Progenitor cell of endocrine pancreas (in vitro differentiated cells): ENCODE measurements at regions not wholly inside any gene's neighbourhood (a gene's known extent, or its start where the extent isn't known, plus 50 kb on each side); places are given as distances from the start of the nearest gene placed in this dataset.

Source experiments
- DNase-seq: peaks from one replicate; pipeline ENCODE4 v3.0.0; 2021; ENCODE audit warnings: low spot score; ENCODE audit not compliant: unreplicated experiment
- H3K27ac Mint-ChIP-seq: 2 replicates; pipeline ENCODE4 v1.8.0; 2021; ENCODE audit warnings: mild to moderate bottlenecking, moderate library complexity, mixed read lengths
- H3K27me3 Mint-ChIP-seq: 2 replicates; pipeline ENCODE4 v1.8.0; 2021; ENCODE audit warnings: mixed read lengths
- H3K36me3 Mint-ChIP-seq: 2 replicates; pipeline ENCODE4 v1.8.0; 2022; ENCODE audit warnings: mixed read lengths; ENCODE audit not compliant: insufficient read depth
- H3K4me1 Mint-ChIP-seq: 2 replicates; pipeline ENCODE4 v1.8.0; 2021; ENCODE audit warnings: low read depth, mixed read lengths
- H3K4me3 Mint-ChIP-seq: 2 replicates; pipeline ENCODE4 v1.8.0; 2021; ENCODE audit warnings: low read depth, mild to moderate bottlenecking, moderate library complexity, mixed read lengths
- H3K9me3 Mint-ChIP-seq: 2 replicates; pipeline ENCODE4 v1.8.0; 2021; ENCODE audit warnings: low read depth, mixed read lengths
- TF ChIP-seq, protein P1 (sequence below): fragments of 200-600 bp; sonication (generic); IDR thresholded peaks from one replicate; pipeline ENCODE4 v1.5.0; 2021; ENCODE audit warnings: antibody characterized with exemption, mild to moderate bottlenecking; ENCODE audit not compliant: unreplicated experiment

DNA sequence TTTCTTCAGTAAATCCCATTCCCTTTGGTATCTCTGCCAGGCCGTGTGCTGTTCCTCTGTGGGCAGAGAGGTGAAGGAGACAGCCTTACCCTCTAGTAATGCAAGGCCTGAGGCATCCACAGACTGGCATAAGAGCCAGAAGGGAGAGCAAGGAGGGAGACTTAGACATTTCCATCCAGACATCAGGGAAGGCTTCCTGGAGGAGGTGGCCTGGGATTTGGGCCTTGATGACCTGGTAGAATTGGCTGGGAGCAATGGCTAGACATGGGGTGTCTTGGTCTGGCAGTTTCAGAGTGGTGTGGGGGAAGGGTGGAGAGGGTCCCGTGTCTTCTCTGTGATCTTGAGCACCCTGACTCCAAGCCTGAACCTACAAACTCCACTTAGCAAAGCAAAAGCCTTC is 81.8 kb downstream of the RHOB start:
- no peaks in the 10 kb centered on the region for H3K9me3 Mint-ChIP-seq
- no peaks in the 10 kb centered on the region for H3K36me3 Mint-ChIP-seq
- no peak for DNase-seq
- H3K4me1 Mint-ChIP-seq: peaks cover 10% of the 10 kb centered on the region
- TF ChIP-seq, protein P1, sequence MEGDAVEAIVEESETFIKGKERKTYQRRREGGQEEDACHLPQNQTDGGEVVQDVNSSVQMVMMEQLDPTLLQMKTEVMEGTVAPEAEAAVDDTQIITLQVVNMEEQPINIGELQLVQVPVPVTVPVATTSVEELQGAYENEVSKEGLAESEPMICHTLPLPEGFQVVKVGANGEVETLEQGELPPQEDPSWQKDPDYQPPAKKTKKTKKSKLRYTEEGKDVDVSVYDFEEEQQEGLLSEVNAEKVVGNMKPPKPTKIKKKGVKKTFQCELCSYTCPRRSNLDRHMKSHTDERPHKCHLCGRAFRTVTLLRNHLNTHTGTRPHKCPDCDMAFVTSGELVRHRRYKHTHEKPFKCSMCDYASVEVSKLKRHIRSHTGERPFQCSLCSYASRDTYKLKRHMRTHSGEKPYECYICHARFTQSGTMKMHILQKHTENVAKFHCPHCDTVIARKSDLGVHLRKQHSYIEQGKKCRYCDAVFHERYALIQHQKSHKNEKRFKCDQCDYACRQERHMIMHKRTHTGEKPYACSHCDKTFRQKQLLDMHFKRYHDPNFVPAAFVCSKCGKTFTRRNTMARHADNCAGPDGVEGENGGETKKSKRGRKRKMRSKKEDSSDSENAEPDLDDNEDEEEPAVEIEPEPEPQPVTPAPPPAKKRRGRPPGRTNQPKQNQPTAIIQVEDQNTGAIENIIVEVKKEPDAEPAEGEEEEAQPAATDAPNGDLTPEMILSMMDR: no peak
- peaks cover 10% of the 10 kb centered on the region for H3K27me3 Mint-ChIP-seq
- H3K27ac Mint-ChIP-seq: no peak overlapping the region
- H3K4me3 Mint-ChIP-seq: no peak overlapping the region

DNA sequence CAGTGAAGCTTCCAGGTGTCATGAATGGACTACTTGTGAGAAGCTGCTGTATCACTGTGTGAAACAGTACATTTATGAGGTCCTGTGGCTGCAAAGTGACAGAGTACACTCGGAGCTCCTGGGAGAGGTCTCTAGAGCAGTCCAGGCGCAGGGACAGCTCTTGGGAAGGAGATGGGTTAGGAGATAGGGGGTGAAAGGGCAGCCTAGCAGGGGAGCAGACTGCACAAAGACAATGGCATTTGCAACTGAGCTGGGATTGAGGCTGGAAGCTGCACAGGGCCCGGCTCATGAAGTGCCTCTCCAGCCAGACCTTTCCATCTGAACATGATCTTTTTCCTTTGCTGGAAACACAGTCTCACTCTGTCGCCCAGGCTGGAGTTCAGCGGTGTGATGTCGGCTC is 83.6 kb downstream of the RHOB start:
- peaks cover 12% of the 10 kb centered on the region for H3K27me3 Mint-ChIP-seq
- H3K9me3 Mint-ChIP-seq: no peaks in the 10 kb centered on the region
- no peak overlapping the region for H3K27ac Mint-ChIP-seq
- no peak overlapping the region for H3K4me3 Mint-ChIP-seq
- H3K36me3 Mint-ChIP-seq: no peaks in the 10 kb centered on the region
- TF ChIP-seq, protein P1: no peak
- DNase-seq: no peak
- H3K4me1 Mint-ChIP-seq: peaks cover 2% of the 10 kb centered on the region

DNA sequence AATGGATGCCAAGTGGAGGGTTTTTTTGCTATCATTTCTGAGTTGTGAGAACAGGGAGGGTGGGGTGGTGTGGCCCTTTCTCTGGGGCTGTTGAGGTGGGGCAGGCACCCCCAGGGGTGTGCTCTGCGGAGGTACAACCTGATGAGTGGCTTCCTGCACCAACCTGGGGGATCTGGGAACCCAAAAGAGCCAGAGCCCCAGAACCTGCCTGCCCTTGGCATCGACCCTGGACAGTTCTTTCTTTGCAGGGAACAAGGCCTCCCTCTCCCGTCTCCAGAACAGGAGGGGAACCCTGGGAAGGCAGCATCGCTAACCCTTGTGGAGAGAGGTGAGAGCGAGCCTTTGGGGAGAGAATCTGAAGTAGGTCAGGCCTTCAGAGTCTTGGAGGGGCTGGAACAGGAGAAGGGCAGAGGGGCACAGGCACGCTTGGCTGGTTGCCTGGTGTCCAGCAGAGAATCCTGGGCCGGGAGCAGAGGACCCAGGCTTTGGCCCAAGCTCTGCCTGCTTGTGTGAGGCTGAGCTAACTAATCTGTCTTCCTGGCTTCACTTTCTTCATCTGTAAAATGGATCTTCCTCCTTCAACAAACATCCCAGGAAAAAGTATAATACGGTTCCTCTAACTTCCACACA is 84.9 kb downstream of the RHOB start:
- TF ChIP-seq, protein P1: no peak
- H3K36me3 Mint-ChIP-seq: no peaks in the 10 kb centered on the region
- no peak overlapping the region for H3K4me3 Mint-ChIP-seq
- peaks cover 2% of the 10 kb centered on the region for H3K4me1 Mint-ChIP-seq
- no peaks in the 10 kb centered on the region for H3K9me3 Mint-ChIP-seq
- H3K27ac Mint-ChIP-seq: no peak overlapping the region
- DNase-seq: no peak
- peaks cover 12% of the 10 kb centered on the region for H3K27me3 Mint-ChIP-seq

DNA sequence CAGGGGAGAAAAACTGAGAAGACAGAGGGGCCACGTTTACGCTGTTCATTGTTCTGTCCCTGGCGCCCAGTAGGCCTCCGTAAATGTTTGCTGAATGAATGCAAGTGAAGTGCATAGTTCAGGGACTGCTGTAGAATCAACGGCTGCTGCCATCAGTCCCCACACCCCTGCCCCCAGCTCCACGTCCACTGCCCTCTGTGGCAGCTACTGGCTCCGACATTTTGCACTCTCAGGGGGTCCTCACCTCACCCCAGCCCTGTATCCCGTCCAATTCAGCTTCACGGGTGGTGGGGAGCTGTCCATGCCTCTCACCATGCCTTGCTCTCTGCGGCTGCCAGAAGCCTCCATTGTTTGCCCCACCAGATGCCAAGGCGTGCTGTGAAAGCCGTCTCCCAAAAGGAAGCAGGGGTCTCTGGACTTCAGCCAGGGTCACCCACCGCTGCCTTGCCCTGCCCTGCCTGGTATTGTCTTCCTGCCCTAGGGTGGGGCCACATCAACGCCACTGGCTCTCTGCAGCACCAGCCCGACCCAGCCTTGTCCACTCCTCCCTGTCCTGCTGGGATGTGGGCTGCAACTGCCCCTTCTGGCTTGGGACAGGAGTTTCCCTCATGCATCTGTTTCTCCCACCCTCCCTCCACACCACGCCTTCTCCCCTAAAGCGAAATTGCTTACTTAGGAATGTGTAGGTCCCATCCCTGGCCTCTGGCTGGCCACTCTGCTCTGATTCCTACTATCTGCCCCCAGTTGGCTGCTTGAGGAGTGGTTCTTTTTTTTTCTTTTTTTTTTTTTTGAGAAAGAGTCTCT is 86.0 kb downstream of the RHOB start:
- DNase-seq: no peak
- Mint-ChIP-seq H3K27me3 (peaks cover 12% of the 10 kb centered on the region), H3K36me3 (no peaks in the 10 kb centered on the region), H3K27ac (no peak overlapping the region), H3K4me3 (no peak overlapping the region), H3K4me1 (peaks cover 12% of the 10 kb centered on the region), H3K9me3 (no peaks in the 10 kb centered on the region)
- TF ChIP-seq, protein P1: no peak

DNA sequence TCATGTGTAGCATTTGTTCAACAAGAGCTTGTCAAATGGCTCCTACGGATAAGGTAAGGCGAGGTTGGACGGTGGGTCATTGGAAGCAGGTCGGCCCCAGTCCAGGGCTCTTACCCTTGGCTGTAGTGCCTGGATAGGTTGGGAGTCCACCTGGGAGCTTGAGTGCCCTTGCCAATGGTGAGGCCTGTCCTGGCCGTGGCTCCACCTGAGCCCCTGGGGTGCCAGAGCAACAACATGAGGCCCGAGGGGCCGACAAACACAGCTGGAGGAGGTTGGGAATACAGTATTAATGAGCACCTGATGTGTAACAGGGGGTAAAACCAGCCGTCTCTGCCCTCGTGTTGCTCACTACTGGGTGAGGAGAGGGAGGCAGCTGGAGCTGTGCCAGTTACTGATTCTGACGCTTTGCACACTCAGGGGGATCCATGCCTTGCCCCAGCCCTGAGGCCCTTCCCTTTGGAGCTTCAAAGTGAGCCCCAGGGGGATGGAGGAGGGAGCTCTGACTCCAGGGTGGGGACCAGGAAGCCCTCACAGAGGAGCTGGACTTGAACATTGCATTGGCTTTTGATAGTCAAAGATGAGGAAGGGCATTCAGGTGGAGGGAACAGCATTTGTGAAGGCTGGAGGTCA is 87.2 kb downstream of the RHOB start:
- no peak overlapping the region for H3K4me3 Mint-ChIP-seq
- H3K27me3 Mint-ChIP-seq: peaks cover 17% of the 10 kb centered on the region
- H3K4me1 Mint-ChIP-seq: peaks cover 16% of the 10 kb centered on the region
- TF ChIP-seq, protein P1: no peak
- no peak for DNase-seq
- no peaks in the 10 kb centered on the region for H3K36me3 Mint-ChIP-seq
- H3K27ac Mint-ChIP-seq: no peak overlapping the region
- H3K9me3 Mint-ChIP-seq: no peaks in the 10 kb centered on the region
